IPS-18c (cell line): ENCODE measurements at regions not wholly inside any gene's neighbourhood (a gene's known extent, or its start where the extent isn't known, plus 50 kb on each side); places are given as distances from the start of the nearest gene placed in this dataset.

ENCODE experiments used
- H3K4me3 ChIP-seq: 2 replicates; pipeline ENCODE4 v1.7.0; 2013; ENCODE audit warnings: low read depth, mild to moderate bottlenecking, low read length, moderate library complexity; ENCODE audit not compliant: insufficient read depth
- H3K9me3 ChIP-seq: one replicate; pipeline ENCODE4 v1.6.1; 2013; ENCODE audit warnings: mild to moderate bottlenecking, low read length, moderate library complexity; ENCODE audit not compliant: control insufficient read depth, insufficient read depth

- H3K9me3 ChIP-seq: no peaks in the 10 kb centered on the region
- no peak overlapping the region for H3K4me3 ChIP-seq
These were observed 215.3 kb upstream of the RND3 start for GRCh38 chr2:150702791-150703190.

- no peaks in the 10 kb centered on the region for H3K9me3 ChIP-seq
- H3K4me3 ChIP-seq: no peak overlapping the region
These were observed 213.5 kb upstream of the RND3 start for GRCh38 chr2:150700666-150701580.

- no peaks in the 10 kb centered on the region for H3K9me3 ChIP-seq
- no peak overlapping the region for H3K4me3 ChIP-seq
These were observed 211.8 kb upstream of the RND3 start for GRCh38 chr2:150699218-150699617.

GRCh38 chr2:150698016-150698661 is 210.7 kb upstream of the RND3 start:
- H3K4me3 ChIP-seq: no peak overlapping the region
- no peaks in the 10 kb centered on the region for H3K9me3 ChIP-seq

- no peak overlapping the region for H3K4me3 ChIP-seq
- no peaks in the 10 kb centered on the region for H3K9me3 ChIP-seq
These were observed 210.1 kb upstream of the RND3 start for GRCh38 chr2:150697596-150697995.

- no peak overlapping the region for H3K4me3 ChIP-seq
- no peaks in the 10 kb centered on the region for H3K9me3 ChIP-seq
These were observed 208.1 kb upstream of the RND3 start for GRCh38 chr2:150695451-150696135.

GRCh38 chr2:150693556-150693955 is 206.1 kb upstream of the RND3 start:
- Histone ChIP-seq H3K9me3 (no peaks in the 10 kb centered on the region), H3K4me3 (no peak overlapping the region)

GRCh38 chr2:150690870-150691269 is 203.4 kb upstream of the RND3 start:
- Histone ChIP-seq H3K4me3 (no peak overlapping the region), H3K9me3 (no peaks in the 10 kb centered on the region)

GRCh38 chr2:150690261-150690660 is 202.8 kb upstream of the RND3 start:
- H3K4me3 ChIP-seq: no peak overlapping the region
- no peaks in the 10 kb centered on the region for H3K9me3 ChIP-seq

- Histone ChIP-seq H3K9me3 (no peaks in the 10 kb centered on the region), H3K4me3 (no peak overlapping the region)
These were observed 202.1 kb upstream of the RND3 start for GRCh38 chr2:150689590-150689989.

GRCh38 chr2:150688016-150688415 is 200.5 kb upstream of the RND3 start:
- H3K4me3 ChIP-seq: no peak overlapping the region
- no peaks in the 10 kb centered on the region for H3K9me3 ChIP-seq

- no peaks in the 10 kb centered on the region for H3K9me3 ChIP-seq
These were observed 198.9 kb upstream of the RND3 start for GRCh38 chr2:150686391-150686790.

GRCh38 chr2:150681120-150681804 is 193.8 kb upstream of the RND3 start:
- Histone ChIP-seq H3K4me3 (no peak overlapping the region), H3K9me3 (no peaks in the 10 kb centered on the region)

More at GRCh38 chr2:150686391-150686790, 198.9 kb upstream of the RND3 start:
- no peak overlapping the region for H3K4me3 ChIP-seq

GRCh38 chr2:150679456-150680120 is 192.1 kb upstream of the RND3 start:
- H3K9me3 ChIP-seq: no peaks in the 10 kb centered on the region
- H3K4me3 ChIP-seq: no peak overlapping the region

- no peak overlapping the region for H3K4me3 ChIP-seq
- no peaks in the 10 kb centered on the region for H3K9me3 ChIP-seq
These were observed 190.1 kb upstream of the RND3 start for GRCh38 chr2:150677551-150677950.

GRCh38 chr2:150676747-150677383 is 189.4 kb upstream of the RND3 start:
- no peaks in the 10 kb centered on the region for H3K9me3 ChIP-seq
- H3K4me3 ChIP-seq: no peak overlapping the region
